ENCODE measurements at regions not wholly inside any gene's neighbourhood (a gene's known extent, or its start where the extent isn't known, plus 50 kb on each side); places are given as distances from the start of the nearest gene placed in this dataset.

- DNase-seq (ENCODE audit: low read depth in 2 of 2), result no peak
Observed at GRCh38 chr2:129721846-129722245, 257.6 kb upstream of the RAB6C start.

DNA sequence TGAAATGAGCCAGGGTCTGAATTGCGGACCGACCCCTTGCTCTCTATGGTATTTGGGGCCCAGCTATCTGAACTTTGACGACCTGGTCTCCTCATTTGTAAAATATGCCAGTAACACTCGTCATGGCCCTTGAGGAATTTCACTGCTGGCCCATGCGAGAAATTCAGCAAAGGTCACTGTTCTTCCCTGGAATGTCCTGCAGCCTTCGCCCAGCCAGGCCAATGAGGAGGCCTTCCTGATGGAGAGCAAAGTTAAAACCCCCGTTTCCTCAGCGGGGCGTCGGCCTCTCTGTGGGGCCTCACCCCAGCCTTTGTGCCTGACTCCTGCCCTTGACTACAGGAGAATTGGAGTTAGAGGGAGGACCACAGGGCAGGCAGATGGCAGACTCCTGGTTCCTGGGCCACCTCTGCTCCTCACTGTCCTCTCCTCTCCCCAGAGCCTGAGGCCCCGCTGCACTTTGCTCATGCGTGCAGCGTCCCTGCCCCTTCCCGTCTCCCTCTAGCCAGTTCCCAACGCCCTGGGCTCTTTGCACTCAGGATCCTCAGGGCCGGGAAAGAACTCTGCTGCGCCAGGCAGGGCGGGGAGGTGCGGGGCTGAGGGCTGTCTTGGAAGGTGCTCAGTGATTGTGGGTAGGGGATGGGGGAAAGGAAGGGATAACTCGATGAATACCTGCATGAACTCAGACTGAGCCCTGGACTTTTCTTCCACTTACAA is 257.0 kb upstream of the RAB6C start:
- no peak for DNase-seq (ENCODE audit: low read depth in 2 of 2)

DNA sequence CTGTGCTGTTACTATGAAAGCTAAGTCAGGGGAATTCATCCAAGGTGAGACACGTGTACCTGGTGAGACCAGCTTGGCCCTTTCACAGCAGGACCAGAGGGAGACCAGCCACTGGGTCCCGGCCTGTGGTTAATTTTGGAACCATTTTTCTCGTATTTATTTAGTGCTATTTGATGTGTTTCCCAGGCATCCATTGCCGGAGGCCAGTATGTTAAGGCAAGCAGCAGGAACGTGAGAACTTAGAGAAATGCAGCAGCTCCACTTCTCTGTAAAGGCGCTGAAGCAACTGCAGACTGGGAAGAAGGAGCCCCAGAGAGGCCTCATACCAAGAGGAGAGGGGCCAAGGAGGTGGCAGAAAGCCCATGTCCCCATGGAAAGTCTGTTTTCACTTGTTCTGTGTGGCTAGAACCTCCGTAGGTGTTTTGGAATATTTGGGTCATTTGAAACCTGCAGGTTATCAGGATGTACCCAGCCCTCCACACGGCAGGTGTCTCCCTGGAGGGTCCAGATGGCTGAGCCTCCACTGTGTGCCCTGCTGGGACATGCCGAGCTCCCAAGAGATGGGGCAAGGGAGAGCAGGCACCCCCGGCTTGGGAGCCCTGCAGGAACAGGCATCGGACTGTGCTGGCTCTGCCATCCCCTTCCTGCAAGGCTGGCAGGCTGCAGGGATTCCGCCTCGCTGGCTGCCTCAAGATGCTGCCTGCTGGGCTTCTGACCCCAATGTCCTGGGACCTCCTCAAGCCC is 256.0 kb upstream of the RAB6C start:
- no peak for DNase-seq (ENCODE audit: low read depth in 2 of 2)

GRCh38 chr2:129724021-129724757 is 255.3 kb upstream of the RAB6C start:
- DNase-seq (ENCODE audit: low read depth in 2 of 2), result no peak

DNA sequence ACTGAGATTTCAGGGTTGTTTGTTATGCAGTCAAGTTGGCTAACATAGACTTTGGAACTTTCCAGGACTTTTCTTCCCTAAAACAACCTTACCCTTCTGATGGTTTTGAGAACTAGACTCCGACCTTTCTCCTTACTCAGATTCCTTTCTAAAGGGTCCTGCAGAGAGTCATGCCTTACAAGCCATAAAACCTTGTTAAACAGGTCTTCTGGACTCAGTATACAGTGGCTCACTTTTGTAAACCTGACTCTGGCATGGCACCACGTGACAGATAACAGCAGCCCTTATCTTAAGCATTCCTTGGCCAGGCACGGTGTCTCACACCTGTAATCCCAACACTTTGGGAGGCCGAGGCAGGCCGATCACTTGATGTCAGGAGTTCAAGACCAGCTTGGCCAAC is 253.2 kb upstream of the RAB6C start:
- DNase-seq (ENCODE audit: low read depth in 2 of 2), result no peak

GRCh38 chr2:129727286-129727685 is 252.2 kb upstream of the RAB6C start:
- no peak for DNase-seq (ENCODE audit: low read depth in 2 of 2)

- no peak for DNase-seq (ENCODE audit: low read depth in 2 of 2)
Observed at GRCh38 chr2:129728035-129728972, 251.2 kb upstream of the RAB6C start.

DNA sequence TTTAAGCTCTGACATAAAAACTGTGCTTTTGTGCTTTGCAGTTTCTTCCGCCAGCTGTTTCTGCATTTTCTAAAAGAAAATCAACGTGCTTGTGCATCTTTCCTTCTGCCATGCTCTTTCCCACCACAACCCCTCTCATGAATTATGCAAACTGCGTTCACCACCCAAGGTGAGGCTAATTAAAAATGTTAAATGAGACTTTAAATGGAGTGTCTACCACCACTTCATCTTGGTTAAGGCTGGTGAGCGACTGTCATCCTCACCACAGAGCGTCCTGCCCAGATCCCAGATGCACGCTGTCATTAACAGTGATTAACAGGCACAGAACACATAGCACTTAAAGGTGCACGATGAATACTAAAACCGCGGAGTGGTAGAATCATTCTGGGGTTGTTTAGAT is 250.5 kb upstream of the RAB6C start:
- no peak for DNase-seq (ENCODE audit: low read depth in 2 of 2)

DNA sequence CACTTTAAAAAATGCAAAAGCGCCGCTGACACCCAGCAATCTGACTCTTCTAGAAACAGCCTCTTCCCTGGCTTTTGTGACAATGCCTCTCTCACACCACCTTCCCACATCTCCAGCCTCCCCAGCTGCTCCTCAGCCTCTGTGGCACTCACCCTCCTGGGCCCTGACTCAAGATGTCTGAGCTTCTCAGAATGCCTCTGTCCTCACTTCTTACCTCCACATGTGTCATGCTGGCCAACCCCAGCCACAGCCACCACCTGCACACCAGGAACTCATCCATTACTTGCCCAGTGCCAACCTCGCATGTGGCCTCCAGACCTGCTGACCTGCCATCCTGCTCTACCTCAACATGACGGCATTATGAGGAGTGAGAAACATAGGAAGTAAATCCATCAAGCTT is 249.8 kb upstream of the RAB6C start:
- DNase-seq (ENCODE audit: low read depth in 2 of 2), result no peak

DNA sequence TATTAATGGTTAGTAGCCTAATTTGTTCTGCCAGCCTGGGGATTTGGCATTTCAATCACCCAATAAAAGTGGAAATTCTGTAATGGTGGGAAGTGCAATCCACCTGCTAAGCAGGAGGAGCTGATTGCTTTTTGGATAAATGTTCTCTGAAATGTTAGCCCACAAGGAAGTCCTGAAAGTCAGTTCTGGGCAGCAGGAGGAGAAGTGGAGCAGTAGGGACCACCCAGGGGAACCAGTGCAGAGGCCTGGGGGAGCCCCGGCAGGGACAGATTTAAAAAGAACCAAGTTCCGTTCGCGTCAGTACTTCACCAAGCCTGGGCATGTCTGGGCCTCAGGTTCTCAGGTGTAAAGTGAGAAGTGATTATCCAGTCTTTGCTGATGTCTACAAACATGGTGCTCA is 248.5 kb upstream of the RAB6C start:
- DNase-seq (ENCODE audit: low read depth in 2 of 2), result no peak

GRCh38 chr2:129731907-129732629 is 247.4 kb upstream of the RAB6C start:
- DNase-seq (ENCODE audit: low read depth in 2 of 2), result no peak

- no peak for DNase-seq (ENCODE audit: low read depth in 2 of 2)
Observed at GRCh38 chr2:129732630-129733026, 246.8 kb upstream of the RAB6C start.

- no peak for DNase-seq (ENCODE audit: low read depth in 2 of 2)
Observed at GRCh38 chr2:129733041-129733440, 246.4 kb upstream of the RAB6C start.

- DNase-seq (ENCODE audit: low read depth in 2 of 2), result no peak
Observed at GRCh38 chr2:129733579-129733978, 245.9 kb upstream of the RAB6C start.

DNA sequence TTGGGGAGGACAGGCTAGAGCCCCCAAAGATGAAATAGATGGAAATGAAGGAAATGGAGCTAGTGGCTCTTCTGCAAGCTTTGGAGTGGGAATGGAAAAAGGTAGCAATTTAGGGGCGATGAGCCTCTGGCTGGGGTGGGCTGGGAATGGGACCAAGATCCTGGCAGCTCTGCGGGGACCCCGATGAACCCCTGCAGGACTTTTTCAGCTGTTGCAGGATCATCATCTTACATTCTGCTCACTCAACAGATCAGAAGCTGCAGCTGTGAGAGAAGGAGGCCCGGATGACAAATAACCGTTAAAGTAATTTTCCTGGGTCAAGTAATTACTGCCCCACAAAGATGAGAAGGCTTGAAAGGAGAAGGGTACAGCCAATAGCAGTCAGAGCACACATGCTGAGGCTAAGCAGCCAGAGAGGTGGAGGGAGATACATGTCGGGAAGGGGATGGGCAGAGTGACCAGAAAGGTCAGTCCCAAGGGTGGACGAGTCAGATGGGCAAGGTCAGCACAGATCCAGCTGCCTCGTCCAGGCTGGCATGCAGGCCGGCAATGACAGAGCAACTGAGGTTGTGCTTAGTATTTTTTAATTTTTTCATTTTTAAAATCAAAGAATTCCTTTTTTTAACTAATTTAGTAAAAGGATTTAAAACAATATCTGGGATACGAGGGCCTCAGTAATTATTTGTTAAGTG is 245.0 kb upstream of the RAB6C start:
- no peak for DNase-seq (ENCODE audit: low read depth in 2 of 2)

- DNase-seq (ENCODE audit: low read depth in 2 of 2), result no peak
Observed at GRCh38 chr2:129735576-129735975, 243.9 kb upstream of the RAB6C start.

DNA sequence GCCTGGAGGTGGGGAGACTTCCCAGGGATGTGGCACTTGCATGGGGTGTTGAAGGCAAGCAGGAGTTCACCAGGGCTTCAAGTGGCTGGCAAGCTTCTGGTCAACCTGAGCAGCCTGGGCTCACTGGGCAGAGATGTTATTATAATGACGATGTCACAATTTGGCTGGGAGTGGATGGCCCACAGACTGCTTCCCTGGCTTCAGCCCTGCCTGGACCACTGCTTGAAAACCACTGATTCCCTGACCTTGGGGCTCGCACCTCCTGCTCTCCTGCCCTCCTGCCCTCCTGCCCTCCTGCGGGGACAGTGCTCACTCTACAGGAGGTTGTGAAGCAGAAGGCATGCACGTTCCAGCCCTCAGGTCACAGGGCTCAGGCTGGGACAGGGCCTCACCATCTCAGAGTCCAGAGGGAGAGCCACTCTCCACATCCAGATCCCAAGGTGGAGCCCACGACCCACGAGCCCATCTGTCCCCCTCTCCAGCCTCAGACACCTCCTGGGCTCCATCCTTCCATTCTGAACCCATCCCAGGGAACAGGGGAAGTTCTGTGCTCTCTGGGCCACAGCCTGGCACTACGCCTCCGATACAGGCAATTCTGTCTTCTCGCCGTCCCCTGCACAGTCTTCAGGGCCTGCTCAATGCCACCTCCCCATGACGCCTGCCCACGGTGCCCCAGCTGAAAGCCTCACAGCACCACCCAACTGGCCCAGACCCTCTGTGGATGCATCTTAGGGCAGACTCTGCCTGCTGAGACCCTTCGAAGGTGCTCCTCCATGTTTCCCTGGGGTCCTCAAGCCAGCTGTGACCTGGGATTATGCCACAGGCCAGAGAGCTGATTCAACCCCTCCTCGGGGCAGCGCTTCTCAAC is 241.6 kb upstream of the RAB6C start:
- no peak for DNase-seq (ENCODE audit: low read depth in 2 of 2)

DNA sequence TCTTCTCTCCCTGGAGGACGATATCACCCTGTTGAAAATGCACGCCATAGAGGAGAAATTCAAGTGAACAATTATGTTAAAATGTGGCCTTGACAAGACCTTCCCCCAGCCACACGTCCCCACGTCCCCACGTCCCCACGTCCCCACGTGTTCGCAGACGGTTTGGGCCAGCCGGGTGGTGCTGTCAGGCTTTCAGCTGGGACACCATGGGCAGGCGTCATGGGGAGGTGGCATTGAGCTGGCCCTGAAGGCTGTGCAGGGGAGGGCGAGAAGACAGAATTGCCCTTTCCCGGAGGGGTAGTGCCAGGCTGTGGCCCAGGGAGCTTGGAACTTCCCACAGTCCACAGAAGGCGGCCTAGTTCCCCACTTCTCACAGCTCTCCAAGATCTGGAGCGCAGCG is 240.7 kb upstream of the RAB6C start:
- DNase-seq (ENCODE audit: low read depth in 2 of 2), result no peak

- no peak for DNase-seq (ENCODE audit: low read depth in 2 of 2)
Observed at GRCh38 chr2:129740504-129740903, 239.0 kb upstream of the RAB6C start.

Measured in fibroblast of skin of left biceps (primary cell).